ENCODE measurements at regions not wholly inside any gene's neighbourhood (a gene's known extent, or its start where the extent isn't known, plus 50 kb on each side); places are given as distances from the start of the nearest gene placed in this dataset.

- DNase-seq (ENCODE audit: low spot score), result no peak
- FAIRE-seq, result no peak
Observed at GRCh38 chr7:50209461-50210135, 94.9 kb upstream of the IKZF1 start.

- FAIRE-seq (no peak), DNase-seq (ENCODE audit: low spot score) (no peak)
Observed at GRCh38 chr7:50208378-50208982, 96.0 kb upstream of the IKZF1 start.

- DNase-seq (ENCODE audit: low spot score), result no peak
- peak; percentile 30 for FAIRE-seq
Observed at GRCh38 chr7:50207686-50208255, 96.7 kb upstream of the IKZF1 start.

- FAIRE-seq, result no peak
- no peak for DNase-seq (ENCODE audit: low spot score)
Observed at GRCh38 chr7:50207251-50207564, 97.3 kb upstream of the IKZF1 start.

- DNase-seq (ENCODE audit: low spot score) (peak; percentile 74), FAIRE-seq (peak; percentile 94)
Observed at GRCh38 chr7:50206453-50207250, 97.9 kb upstream of the IKZF1 start.

- FAIRE-seq, result no peak
- DNase-seq (ENCODE audit: low spot score), result no peak
Observed at GRCh38 chr7:50205011-50205410, 99.5 kb upstream of the IKZF1 start.

DNA sequence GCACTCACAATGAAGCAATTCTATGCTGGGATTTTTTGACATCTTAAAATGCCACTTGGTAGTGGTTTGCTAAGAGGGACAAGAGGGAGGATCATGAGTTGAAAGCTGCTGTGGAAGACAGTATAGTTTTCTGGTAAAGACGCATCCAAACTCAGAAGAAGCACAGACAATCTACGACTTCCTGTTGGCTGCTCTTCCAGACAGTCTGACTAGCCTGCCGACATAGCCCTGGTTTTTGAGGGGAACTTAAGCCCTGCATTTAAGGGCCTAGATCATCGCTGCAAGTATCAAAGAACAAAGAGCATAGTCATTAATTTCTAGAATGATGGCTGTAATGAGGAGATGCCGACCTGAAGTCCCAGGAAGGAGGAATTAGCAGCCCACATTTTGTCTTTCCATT lies 99.9 kb upstream of the IKZF1 start:
- DNase-seq (ENCODE audit: low spot score) (no peak), FAIRE-seq (no peak)

- DNase-seq (ENCODE audit: low spot score), result no peak
- no peak for FAIRE-seq
Observed at GRCh38 chr7:50203521-50203920, 101.0 kb upstream of the IKZF1 start.

DNA sequence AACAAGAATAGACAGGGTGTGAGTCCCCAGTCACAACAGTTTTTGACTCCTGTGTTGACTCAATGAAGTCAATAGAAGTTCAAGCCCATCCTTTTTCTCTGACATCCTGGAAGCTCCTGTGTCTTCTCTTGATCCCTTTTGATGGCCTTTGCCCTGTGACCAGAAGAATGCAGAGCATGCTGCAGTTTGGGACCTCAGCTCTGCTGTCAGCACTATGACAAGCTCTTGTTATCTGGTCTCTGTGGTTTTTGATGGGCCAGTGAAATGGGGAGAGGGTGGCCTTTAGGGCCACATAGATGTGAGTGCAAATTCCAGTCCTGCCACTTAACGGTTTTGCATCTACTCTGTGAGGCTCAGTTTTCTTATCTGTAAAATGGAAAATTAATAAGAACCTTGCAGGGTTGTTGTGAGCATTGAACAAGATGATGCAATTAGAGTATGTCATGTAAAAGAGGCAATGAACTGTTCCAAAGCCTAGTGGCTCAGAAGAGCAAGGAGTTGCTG lies 102.4 kb upstream of the IKZF1 start:
- no peak for DNase-seq (ENCODE audit: low spot score)
- no peak for FAIRE-seq

DNA sequence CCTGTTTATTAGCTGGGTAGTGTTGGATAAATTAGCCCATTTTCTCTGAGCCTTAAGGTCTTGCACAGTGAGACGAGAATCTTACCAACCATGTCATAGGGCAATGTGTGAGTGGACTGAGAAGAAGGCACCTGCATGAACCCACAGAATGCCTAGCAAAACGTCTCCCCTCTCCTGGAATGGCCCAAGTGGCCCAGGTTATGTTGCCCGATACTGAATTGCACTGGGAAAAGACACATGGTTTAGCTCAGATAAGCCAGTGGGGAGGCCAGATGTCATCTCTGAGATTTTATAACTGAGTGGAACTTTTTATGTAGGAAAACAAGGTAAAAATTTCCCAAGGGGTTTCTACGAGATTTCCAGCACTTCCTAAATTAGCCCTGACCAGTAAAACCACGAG lies 104.7 kb upstream of the IKZF1 start:
- DNase-seq (ENCODE audit: low spot score) (no peak), FAIRE-seq (no peak)

GRCh38 chr7:50197549-50197948 lies 104.5 kb upstream of the ZPBP start:
- FAIRE-seq, result peak; percentile 98

DNA sequence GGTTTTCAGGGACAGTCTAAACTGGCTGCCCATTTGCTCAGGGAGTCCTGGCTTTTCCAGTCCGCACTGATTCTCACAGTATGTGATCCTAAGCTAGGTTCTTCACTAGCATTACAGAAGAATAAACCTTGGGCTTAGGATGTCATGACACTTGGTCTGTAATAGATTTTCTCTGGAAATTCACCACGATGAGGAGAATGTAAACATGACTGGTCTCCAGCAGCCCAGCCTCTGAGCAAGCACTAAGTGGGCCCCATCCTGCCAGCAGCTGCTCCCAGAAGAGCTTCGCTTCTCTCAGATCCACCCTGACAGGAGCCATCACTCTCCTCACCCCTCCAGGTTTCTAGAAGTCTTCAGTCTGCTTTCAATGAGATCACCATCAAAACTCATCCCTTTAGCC lies 103.7 kb upstream of the ZPBP start:
- FAIRE-seq (no peak), DNase-seq (ENCODE audit: low spot score) (no peak)

More at GRCh38 chr7:50197549-50197948, 104.5 kb upstream of the ZPBP start:
- DNase-seq (ENCODE audit: low spot score), result peak; percentile 98

DNA sequence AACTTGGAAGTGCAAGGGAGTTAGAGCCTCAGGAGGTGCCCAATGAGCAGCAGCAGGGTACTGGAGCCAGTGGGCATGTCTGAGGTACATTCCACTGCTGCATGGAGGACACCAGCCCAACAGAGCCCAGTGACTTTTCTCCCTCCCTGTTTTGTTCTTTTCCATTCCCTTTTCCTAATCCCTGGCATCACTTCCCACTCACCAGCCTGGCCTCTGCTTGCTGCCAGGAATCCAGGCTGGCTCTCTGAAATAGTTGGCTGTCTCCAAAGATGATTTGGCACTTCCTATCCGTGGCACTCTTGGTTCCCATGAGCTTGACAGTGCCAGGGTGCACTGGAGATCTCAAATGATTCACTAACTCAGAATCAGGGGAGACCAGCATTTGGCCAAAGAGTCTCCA lies 97.7 kb upstream of the ZPBP start:
- FAIRE-seq, result no peak
- no peak for DNase-seq (ENCODE audit: low spot score)

GRCh38 chr7:50189371-50189770 lies 96.3 kb upstream of the ZPBP start:
- DNase-seq (ENCODE audit: low spot score), result no peak
- no peak for FAIRE-seq

DNA sequence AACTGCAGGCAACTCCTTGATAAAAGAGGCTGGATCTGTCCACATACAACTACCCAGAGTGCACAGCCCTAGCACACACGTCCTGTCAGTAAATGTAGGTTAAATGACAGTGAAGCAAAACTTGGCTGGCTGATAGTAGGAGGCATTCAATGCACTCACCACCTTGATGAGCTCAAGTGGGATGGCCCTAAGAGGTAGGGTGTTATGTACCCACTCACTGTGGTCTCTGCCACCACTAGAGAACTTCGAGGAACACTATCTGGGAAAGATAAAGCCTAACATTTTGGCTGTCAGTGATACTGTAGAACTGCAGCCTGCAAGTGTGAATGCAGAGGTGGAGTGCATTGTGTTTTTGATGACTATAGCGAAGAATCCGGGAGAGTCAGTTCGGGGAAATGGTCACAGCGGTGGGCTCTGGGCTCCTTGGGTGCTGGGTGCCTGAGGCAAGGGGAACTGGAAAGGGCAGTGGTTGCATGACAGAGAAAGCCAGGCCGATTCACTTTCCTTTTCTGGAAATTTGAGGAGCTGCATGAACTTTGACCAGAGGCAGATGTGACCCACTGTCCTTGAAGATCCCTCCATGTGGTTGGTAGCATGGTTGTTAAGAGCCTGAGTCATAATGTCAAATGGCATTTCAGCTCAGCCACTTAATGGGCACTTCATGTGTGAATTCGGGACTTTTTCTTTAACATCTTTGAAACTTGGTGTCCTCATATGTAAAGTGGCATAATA lies 93.1 kb upstream of the ZPBP start:
- FAIRE-seq, result no peak
- DNase-seq (ENCODE audit: low spot score), result no peak

- DNase-seq (ENCODE audit: low spot score), result no peak
- no peak for FAIRE-seq
Observed at GRCh38 chr7:50185208-50185607, 92.2 kb upstream of the ZPBP start.

GRCh38 chr7:50184271-50184990 lies 91.4 kb upstream of the ZPBP start:
- FAIRE-seq (no peak), DNase-seq (ENCODE audit: low spot score) (no peak)

DNA sequence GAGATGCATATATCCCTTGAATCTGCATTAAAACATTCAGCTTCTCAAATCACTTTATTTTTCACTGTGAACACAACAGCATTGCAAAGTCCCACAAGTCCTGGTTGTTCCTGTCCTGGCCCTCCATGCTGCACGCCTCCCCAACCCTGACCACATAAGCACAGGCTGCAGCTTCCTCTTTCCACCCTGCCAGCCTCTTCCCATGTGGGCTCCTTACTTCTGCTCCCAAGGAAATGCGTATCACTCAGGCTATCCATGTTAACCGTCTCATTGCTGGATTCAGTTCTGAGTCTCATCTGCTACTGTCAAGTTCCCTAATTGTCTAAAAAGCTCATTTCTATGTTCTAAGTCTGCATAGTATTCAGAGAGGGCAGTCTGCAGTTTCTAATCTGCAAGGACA lies 89.7 kb upstream of the ZPBP start:
- DNase-seq (ENCODE audit: low spot score), result no peak
- no peak for FAIRE-seq

GRCh38 chr7:50181081-50181480 lies 88.0 kb upstream of the ZPBP start:
- FAIRE-seq (no peak), DNase-seq (ENCODE audit: low spot score) (no peak)

DNA sequence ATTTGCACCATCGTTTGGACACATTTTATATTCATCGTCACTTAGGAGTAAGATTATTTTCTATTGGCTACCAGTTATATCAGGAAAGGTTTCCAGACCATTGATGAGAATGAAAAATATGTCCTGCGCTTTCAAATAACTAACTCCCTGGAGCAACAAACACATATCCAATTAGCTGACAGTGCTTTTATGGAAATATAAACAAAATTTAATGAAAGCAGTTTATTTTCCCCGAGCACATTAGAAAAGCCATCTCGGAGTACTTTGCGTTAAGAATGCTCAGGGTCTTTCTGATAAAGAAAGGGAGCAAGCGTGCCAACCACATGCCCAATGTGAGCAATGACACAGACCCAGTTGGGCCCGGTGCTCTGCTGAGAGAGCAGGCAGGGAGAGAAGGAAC lies 85.1 kb upstream of the ZPBP start:
- FAIRE-seq (no peak), DNase-seq (ENCODE audit: low spot score) (no peak)

GRCh38 chr7:50174948-50175347 lies 81.9 kb upstream of the ZPBP start:
- FAIRE-seq (no peak), DNase-seq (ENCODE audit: low spot score) (no peak)

Data from urothelium cell line (cell line).